NCI-H2171 (cell line): ENCODE measurements at regions not wholly inside any gene's neighbourhood (a gene's known extent, or its start where the extent isn't known, plus 50 kb on each side); places are given as distances from the start of the nearest gene placed in this dataset.

Source experiments
- DNase-seq: peaks from one replicate; lab custom pipeline; 2025; lab: John Stamatoyannopoulos, UW

DNA sequence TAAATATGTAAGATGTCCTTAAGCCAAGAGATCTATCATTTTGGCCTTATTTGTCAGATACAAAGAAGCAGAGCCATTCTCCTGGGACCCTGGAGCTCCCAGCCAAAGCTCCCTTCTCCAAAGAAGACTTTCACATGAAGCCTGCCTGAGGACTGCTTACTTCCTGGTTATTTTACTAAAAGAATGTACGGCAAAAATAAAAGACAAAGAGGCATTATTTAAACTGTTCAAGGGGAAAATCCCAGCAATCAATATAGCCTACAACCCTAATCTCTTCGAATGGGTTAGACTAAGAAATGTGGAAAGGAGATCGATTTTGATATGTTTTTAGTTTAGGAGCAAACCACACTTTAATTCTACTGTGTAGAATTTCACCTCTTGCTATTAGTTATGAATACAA lies 237.9 kb upstream of the CTBP2 start:
- no peak for DNase-seq

DNA sequence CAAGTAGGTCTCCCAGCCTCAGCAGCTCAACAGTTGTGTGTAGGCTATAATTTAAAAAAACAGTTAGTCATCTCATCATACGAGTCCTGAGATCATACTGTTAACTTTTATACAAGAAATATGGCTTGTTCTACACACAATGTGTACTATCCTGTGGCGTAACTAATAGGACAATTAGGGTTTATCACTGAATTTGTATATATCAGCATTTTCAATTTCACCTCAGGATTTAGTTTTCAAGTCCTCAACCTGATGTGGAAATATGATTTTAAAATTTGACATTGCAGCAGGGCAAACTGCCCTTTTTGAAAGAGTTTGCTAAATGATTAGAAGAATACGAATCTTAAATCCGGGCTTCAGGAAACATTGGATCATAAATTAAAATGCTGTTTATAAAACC lies 237.2 kb upstream of the CTBP2 start:
- no peak for DNase-seq

DNA sequence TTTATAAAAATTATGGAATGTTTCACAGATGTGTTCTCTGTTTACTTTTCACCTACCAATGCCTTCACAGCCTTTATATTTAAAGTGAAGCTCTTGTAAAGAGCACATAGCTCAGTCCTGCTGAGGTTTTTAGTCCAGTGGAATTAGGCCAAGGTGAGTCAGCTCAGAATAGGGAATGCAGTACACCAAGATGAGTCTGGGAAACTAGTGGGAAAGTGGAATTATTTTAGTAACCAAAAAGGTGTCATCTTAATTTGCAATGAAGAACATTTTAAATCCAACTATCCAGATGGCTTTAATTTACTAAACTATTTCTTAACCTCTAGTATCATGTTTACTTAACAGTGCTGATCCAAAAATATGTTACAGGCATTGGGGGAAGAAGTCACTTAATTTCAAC lies 236.3 kb upstream of the CTBP2 start:
- no peak for DNase-seq

DNA sequence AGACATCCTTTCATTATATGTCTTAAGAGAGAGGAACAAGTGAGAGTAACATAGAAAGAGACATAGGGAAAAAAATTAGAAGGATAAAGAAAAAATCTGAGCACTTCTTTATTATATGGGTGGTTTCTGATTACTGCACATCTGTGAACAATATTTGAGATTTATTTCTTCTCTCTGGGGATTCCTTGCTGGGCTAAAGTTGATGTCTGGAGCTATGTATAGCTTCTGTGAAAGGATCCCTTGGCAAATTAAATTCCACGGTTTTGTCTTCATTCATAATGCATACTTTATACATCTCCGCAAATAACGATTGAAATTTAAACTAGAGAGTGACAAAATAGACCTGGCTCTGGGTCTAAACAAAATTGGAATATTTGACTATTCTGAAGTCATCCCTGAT lies 232.2 kb upstream of the CTBP2 start:
- no peak for DNase-seq

DNA sequence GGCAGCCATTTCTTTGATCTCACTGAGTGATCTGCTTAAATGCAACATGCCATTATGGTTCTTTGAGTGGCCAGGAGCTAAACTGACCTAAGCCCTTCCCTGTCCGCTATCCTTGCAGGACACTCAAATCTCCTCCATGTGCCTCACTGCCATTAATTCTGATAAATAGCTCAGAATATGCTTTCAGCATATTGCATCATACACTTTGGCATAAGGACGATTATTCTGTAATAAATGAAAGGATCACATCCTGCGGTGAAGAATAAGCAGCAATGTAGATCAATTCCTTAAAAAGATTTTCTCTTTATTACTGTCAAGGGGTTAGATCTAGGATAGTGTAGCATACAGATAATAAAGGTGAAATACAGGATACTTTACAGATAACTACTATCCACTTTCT lies 231.8 kb upstream of the CTBP2 start:
- DNase-seq, result no peak

DNA sequence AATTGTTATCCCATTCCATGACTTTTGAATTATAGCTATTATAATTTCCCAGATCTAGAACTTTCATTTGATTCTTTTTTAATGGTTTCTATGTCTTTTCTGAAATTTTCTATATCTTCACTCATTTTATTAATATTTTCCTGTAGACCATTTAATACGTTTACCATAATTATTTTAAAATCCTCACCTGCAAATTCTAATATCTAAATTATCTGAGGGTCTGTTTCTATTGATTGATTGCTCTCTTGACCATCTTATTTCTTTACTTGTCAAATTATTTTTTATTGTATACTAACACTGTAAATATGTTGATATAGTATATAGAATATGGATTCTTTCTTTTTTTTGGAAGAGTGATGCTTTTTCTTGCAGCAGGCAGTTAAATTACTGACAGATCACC lies 229.3 kb upstream of the CTBP2 start:
- no peak for DNase-seq

DNA sequence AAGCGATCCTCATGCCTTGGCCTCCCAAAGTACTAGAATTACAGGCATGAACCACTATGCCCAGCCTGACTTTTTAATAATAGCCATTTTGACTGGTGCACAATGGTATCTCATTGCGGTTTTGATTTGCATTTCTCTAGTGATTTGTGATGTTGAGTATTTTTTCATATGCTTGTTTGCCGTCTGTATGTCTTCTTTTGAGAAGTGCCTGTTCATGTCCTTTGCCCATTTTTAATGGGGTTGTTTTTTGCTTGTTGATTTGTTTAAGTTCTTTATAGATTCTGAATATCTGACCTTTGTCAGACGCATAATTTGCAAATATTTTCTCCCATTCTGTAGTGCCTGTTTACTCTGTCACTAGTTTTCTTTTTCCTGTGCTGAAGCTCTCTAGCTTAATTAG lies 219.2 kb upstream of the CTBP2 start:
- no peak for DNase-seq

DNA sequence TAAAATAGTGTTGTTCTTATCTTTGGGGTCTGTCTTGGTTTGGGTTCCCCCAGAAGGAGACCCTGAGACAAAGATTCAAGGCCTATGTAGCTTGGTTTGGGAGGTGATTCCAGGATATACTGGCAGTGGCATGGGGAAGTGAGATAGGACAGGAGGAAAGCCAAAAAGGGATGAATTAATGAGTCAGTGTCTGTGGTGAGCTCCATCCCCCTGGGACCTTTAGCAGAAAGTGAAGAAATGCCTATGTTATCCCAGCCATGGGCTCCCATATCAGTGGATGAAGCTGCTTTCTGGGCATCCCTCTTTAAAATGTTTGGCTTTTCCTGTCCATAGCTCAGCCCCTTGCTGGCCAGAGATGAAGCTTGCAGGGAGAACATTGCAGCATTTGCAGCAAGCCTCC lies 217.0 kb upstream of the CTBP2 start:
- DNase-seq, result no peak

DNA sequence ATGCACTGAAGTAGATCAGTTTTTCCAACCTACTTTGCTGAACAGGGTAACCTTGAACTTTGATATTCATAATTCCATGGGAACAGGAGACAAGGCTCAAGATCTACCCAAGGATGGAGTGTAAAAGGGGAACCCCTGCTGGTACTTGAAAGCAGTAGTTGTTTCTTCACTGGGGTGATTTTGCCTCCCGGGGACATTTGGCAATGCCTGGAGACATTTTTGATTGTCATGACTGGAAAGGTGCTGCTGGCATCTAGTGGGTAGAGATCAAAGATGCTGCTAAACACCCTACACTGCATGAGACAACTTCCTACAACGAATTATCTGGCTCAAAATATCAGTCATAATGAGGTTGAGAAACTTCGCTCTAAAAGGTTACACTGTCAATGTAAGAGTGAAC lies 214.8 kb upstream of the CTBP2 start:
- no peak for DNase-seq

DNA sequence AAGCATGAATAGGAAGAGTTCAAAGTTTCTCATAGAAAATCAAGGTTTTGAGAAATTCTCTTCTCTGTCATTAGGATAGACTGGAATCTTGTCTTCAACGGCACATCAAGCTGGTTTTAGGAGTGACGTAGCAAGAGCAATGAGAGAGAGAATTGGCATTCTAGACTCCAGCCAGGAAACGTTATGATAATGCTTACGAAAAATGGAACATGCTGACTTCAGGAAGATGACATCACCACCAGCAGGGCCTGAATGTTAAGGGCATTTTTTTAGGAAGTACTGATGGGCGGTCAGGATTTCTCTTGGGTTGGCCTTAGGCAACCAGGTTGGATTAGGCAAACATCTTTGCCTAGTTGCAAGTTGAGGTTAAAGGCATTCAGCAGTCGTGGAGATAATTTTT lies 213.2 kb upstream of the CTBP2 start:
- DNase-seq, result no peak

DNA sequence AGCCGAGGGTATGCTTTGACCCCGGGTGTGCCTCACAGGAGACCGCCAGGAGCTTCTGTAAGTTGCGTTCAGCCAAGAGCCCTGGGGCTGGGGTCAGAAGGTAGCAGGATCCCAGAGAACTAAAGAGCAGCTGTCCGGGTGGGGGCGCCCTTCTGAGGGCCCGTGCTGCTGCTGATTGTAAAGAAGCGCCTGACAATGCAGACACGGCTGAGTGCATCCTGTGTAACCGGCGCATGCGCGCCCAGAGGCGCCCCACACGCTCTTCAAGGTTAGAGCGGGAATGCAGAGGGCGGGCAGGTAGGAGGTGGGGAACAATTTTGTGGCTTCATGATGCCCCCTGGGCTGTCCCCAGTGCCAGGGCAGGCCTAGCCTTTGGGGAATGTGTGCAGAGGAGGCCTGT lies 210.2 kb upstream of the CTBP2 start:
- no peak for DNase-seq

DNA sequence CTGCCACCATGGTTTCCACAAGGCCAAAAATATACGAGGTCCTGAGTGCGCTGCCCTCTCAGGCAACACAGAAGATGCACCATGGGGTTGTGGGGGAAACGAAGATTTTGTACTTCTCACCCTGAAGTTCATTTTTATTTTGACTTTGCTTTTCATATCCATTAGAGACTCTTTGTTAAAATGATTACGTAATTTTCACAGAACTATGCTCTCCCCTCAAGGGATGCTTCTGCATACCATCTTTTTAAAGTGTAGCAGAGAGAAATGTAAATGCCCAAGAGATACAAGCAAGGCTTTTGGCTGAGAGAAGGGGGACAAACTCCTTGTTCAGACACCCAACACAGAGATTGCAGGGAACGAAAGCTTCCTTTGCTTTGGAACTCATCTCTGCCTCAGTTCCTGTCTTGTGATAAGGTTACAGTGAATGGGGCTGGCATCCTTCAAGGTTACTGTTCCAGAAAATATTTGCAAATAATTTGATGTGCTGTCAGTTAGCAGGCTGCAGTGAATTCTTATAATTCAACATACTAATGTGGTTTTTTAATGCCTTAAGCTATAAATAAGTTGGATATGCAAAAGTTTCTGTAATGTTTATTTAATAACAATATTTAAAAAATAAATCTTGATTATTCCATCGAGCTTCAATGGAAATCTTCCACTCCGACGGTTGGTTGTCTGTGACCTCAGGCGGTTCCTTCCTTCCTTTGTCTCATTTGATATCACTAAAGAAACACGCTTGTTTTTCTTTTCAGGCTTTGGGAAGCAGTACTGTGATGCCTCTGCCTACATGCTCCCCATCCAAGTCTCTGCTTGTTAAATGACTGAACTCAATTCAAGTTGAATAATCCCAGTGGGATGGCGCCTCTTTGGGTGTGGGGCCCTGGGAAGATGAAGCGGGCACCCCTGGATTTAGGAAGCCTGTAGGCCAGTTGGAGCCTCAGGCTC lies 209.3 kb upstream of the CTBP2 start:
- DNase-seq, result no peak

DNA sequence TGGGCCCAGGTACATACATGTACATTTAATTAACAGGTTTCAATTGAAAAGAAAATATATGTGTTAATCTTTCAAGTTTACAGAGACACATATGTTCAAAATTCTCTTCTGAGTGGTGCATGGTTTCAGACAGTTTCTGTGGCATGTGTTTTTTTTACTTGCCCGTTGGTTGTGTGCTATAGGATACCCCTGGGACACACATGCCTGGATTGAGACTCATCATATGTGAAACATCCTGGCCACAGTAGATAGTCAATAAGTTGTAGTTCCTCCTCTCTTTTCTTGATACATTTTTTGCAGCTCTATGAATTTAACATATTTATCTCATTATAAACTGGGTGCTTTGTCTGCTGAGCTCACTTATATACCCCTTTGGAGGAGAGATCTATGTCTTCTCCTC lies 207.8 kb upstream of the CTBP2 start:
- no peak for DNase-seq

DNA sequence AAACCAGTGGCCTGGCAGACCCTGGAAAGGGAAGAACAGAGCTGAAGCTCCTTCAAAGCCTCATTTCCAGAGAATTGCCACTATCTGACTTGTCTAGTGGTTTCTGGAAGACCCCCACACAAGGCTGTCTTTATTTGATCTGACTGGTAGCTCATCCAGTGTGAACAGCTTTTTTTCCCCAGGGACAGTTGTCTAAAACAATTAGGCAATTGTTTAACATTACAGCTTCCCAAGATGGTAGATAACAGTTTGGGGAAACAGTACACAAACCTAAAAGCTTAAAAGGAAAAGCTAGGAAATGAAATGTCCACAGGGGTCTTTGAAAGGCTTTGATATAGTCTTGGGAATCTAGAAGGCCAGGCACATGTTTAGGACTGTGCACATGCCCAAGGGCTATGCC lies 203.4 kb upstream of the CTBP2 start:
- DNase-seq, result no peak

DNA sequence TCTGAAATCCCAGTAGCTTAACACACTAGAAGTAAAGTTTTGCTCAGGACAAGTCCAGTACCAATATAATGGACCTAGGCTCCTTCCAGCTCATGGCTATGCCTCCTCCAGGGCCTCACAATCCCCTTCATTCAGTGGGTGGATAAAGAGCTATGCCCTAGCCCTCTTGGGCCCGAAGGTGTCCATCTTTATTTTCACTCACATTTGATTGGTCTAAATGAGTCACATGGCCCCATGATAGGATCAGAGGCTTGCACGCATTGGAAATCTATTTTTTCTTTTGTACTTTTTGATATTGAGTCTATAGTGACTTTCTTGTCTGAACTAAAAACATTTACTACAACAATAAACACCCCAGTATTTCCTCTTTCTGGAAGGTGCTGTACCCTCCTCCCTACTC lies 202.6 kb upstream of the CTBP2 start:
- no peak for DNase-seq

DNA sequence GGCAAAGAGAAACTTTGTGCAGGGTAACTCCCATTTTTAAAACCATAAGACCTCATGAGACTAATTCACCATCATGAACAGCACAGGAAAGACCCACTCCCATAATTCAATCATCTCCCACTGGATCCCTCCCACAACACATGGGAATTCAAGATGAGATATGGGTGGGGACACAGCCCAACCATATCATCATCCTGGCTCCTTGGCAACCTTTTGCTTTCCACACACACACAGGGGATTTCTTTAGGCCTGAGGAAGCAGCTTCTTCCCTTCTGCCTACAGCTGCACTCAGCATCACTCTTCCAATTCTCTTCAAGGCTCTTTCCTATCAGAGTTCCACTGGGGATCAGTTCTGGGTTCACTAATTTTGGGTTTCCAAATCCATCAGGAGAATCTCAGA lies 199.0 kb upstream of the CTBP2 start:
- no peak for DNase-seq

DNA sequence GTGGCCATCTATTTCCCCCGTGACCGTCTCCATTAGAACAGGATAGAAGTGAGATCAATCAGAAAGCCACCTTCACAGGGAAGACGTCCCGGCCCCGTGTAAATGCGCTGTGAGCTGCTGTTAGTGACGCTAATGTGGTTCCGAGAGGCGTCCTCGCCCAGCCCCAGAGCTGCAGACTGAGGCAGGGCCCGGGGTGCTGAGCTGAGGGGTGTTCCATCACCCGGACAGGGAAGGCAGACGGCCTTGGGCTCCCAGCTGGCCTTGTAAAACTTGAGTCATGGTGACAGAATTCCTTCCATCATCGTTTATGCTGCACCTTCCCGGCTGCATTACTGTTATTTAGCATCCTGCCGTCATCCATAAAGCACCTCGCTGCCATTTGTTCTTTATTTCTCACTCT lies 195.3 kb upstream of the CTBP2 start:
- no peak for DNase-seq

DNA sequence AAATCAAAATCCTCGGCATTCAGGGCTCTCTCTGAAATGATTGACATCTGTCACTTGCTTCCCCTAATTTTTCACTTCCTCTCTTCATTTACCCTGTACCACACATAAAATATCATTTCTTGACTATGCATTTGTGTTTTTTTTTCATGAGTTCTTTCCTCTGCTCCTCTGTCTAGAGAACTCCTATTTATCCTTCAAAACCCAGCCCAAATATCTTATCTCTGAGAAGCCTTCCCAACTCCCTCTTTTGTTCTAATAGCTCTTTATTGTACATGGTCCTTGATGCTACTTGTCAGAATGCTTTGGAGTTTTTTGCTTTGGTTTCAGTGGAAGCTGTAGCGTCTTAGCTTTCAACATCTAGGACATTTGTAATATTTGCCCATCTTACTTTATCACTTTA lies 190.2 kb upstream of the CTBP2 start:
- no peak for DNase-seq

DNA sequence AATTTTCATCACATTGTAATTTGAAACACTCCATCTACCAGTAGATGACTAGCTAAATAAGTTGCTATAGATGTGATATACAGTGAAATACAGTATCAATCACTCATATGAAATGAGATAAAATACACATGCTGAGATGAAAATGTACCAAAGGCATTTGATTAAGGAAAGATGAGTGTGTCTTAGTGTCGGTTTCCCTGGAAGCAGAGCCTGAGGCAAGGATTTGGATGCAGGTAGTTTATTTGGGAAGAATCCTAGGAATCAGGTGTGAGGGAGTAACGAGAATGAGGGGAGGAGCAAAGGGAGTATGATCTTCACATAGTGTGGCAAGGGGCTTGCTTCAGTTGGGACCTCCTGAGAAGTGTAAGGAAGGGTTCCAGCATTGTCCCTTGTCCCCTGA lies 188.2 kb upstream of the CTBP2 start:
- DNase-seq, result no peak

DNA sequence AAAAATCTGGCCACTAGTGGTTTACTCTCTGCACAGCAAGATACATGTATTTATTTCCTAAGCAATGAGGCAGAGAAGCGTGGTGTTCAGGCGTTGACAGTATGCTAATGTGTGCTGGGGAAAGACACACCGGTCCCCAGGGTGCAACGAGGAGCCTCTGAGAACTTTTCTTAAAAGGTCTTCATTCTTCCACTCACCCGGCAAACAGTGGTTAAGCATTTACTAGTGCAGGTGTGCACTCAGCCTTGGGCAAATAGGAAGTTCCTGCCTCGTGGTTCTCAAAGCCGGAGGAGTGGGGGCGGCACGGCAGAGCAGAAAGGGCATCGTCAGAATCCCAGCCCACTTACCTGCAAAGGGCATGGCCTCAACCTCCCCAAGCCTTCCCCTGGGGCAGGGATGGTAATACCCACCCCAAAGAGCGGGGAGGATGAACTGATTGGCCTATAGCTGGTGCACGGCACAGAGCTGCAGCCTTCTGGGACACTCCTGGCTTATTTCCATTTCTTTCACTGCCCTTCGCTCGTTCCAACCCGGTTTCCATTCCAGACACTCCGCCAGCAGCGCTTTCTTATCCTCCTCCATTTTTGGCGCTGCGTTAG lies 184.3 kb upstream of the CTBP2 start:
- no peak for DNase-seq

DNA sequence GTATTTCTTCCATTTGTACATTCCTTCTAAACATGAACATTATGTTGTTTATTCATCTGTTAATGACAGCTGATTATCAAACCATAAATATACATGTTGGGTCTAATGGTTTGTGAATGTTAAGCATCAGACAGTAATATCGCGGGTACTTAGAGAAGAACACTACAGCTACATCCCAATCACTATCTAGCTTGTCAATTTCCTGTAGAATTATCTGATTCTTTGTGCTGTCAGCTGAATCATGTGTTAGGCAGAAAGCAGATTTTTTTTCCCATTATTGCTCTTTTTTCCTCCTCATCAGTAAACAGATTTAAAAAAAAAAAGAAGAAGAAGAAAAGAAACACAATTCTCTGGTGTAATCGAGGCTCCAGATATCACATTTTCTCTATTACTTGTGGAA lies 183.6 kb upstream of the CTBP2 start:
- DNase-seq, result no peak

DNA sequence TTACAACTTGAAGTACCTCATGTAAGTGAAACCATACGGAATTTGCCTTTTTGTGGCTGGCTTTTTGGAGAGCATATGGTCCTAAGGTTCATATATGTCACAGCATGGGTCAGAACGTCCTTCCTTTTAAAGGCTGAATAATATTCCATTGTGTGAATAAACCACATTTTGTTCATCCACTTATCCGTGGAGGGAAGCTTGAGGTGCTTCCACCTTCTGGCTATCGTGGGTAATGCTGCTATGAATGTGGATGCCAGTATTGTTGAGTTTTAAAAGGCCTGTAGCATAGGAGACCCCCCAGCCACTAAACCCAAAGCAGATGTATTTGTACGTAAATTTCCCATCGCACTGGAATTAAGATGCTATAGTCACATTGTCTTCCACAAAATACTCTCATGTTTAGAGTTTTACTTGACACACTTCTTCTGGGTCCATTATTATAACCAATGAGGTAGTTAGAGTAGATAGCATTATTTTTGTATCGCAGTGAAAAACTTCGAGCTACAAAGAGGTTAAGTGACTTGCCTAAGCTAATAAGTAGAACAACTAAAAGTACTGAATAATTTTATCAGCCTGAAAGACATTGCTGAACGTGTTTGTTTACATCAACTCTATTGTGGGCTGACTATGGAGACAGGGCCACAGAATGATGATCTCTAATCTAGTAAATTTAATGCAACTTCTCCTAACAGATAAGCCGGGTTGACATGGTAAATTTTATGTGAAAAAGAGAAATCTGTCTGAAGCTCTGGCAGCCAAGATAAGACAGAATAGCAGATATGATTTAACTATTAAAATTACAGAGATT lies 183.0 kb upstream of the CTBP2 start:
- no peak for DNase-seq

DNA sequence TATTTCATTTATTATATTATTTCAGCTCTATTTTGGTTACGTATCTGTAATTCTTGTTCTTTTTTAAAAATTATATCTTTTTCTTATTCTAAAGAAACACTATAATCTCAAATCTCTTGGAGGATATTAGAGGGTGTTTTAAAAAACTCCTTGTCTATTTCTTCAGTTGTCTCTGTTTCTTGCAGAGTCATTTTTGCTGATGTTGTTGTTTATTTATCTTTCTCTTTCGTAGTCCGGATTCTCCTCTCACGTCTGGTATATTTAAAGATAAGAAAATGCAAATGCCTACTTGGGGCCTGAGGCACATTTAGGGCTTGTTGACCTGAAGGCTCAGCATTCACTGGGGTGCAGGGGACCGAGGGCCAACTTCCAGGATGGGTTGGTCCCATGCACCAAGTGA lies 181.2 kb upstream of the CTBP2 start:
- no peak for DNase-seq
